ENCODE measurements at regions not wholly inside any gene's neighbourhood (a gene's known extent, or its start where the extent isn't known, plus 50 kb on each side); places are given as distances from the start of the nearest gene placed in this dataset.

- TF ChIP-seq CTCF (IDR thresholded peaks at IDR 0.05; ENCODE audit: insufficient read depth, low read length, poor library complexity, severe bottlenecking) (no peak), EZH2phosphoT487 (conservative IDR thresholded peaks at IDR 0.05; ENCODE audit: low read length) (no peak)
Measured at GRCh38 chr6:170088582-170088955, 202.3 kb downstream of the DLL1 start.

Data from SU-DHL-6 (cell line).